NCI-H526 (cell line): ENCODE measurements at regions not wholly inside any gene's neighbourhood (a gene's known extent, or its start where the extent isn't known, plus 50 kb on each side); places are given as distances from the start of the nearest gene placed in this dataset.

Experiments
- DNase-seq, 2 experiments: peaks; one replicate each; lab custom pipeline; 2025; lab: John Stamatoyannopoulos, UW

DNA sequence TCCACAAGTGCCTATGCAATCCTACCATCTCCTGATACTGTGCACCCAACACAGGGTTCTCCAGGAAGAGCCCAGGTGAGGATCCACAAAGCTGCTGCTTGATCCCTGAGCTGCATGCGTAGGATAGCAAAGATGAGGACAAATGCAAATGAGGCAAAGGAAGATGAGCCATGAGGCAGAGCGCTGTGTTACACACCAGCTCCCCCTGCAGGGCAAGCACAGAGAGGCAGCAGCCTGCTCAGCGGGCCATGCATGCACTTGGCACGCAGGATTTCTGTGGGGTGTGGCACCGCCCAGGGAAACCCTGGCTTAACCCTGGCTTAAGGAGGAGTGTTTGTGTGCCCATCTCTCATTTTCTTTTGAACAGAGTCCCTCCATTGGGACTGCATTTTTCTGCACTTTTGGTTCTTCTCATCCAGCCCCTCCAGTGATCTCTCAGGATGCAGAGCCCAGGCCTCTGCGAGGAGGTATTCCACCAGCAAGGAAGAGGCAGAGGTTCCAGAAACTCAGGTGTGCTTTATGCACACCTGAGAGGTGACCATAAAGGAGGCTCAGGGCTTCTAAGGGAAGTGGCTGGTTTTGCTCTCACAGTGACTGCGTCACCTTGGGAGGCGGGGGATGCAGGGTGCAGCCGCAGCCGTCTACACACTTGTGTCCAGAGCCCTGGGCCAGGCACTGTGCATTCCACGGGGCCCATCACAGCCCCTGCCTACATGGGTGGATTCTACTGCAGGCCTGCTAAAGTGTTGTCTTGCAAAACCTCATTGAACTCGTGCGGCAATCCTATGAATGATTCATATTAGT, 973.3 kb upstream of the TMEM132C start:
- DNase-seq: peak; percentile 68 to 89

DNA sequence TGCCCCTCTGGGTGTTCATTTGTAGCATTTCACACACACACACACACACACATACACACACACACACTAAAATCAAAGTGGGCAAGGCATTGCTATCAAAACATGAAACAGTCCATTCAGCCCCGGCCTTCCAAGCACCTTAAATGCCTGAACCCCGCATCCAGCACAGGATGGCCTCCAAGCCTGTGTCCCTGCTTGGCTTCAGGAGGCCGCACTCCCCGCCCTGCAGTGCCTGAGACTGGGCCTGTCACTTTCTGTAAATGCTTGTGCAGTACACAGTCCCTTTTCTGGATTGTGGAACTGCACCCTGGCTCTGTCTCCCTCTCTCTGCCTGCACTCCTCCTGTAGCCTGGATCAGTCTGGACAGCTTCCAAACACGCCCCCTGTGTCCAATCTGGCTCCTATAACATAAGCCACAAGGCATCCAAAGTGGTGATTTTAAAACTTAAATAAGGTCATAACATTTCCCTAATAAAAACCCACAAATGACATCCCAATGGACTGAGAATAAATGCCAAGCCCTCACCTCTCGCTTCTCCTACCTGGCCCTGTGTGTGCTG, 972.2 kb upstream of the TMEM132C start:
- no peak for DNase-seq

DNA sequence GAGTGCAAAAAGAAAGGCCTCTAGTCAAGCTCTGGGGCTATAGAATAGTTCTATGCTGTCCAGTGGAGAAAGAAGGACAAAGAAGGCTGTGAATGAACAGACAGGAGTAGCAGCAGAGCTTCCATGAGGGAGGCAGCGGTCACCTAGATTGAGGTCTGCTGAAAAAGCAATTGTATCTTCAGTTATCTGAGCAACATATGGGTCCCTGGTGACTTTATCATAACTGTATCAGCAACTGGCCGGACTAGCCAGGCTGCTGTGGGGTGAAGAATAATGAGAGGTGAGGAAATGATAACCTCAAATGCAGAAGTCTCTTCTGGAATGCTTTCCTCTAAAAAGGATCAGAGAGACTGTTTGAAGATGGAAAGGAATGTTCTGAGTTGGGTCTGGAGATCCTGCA, 971.3 kb upstream of the TMEM132C start:
- no peak for DNase-seq

DNA sequence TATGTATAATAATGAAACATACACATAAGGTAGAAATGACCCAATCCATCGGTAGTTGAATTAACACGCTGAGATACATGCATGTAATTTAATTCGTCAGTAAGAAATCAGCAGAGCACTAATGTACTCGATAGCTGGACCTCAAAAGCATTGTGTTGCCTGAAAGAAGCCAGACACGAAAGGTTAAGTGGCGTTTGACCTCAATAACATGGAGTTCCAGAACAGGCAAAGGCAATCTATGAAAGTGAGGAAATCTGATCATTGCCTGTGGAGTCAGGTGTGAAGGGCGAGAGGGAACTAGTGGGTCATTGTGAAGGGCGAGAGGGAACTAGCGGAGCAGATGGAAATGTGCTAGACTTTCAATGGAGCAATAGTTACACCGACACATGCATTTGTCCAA, 970.4 kb upstream of the TMEM132C start:
- no peak for DNase-seq

DNA sequence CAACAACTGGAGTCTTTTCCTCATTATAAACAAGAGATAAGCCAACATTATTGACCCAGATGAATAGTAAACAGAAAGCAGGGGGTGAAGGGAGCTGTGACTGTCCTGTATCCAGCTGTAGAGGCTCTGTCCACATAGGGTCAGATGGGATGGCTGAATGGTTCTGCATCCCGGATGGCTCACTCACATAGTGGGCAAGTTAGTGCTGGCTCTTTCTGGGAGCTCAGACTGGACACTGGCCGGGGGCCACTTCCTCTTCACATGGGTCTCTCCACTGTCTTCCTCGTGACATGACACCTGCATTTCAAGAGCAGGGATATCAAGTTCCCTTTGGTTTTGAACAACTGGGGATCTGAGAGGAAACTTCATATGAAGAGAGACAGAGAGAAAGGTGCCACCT, 969.6 kb upstream of the TMEM132C start:
- no peak for DNase-seq

DNA sequence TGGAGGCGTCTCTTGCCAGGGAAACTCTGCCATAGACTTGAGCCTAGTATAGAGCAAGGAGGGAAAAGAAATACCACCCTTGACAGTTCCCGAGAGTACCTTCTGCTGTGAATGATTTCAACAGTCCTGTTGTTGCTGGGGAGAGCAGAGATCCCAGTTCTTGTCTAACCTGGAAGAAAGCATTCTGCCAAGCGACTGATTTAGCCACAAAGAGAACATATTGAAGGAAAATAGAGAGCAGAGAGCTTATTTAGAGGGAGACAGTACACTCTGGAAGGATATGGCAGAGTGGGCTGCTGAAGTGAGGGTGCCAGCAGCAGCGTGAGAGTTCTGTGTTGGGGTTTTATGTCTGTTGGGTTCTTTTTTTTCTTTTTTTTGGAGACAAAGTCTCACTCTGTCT, 966.9 kb upstream of the TMEM132C start:
- DNase-seq: no peak

DNA sequence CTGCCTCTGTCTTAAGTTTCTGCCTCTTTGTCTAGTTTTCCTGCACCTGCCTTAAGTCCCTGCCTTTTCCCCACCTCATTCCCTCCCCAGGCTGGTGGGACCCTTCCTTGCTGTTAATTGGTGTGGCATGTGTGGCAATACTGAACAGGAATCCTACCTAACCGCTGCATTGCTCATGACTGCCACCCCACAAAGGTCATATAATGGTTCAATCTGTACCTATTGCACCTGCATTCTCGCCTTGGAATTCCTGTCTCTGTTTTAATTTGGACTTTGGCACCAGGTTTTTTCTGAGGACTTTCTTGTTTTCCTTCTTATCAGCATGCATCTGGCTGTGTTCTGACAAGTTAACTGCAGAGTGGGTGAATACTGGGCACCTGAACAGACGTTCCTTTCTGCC, 966.2 kb upstream of the TMEM132C start:
- DNase-seq: no peak

DNA sequence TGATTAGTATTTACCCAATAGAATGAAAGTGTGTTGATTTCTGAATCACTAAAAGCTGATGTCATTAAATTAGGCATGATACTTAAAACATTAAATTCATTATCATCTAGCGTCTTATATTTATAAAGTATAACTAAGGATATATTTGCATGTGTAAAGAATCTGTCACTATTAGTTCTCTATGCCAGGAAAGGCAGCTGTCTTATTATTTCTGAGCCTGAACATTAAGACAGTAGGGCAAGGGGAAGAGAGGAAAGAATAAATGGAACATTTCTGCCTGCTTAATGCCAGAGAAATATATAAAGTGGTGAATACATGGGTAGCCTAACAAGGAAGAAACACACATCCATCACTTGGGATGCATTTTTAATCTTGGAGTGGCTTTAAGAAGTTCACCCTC, 965.1 kb upstream of the TMEM132C start:
- no peak for DNase-seq

DNA sequence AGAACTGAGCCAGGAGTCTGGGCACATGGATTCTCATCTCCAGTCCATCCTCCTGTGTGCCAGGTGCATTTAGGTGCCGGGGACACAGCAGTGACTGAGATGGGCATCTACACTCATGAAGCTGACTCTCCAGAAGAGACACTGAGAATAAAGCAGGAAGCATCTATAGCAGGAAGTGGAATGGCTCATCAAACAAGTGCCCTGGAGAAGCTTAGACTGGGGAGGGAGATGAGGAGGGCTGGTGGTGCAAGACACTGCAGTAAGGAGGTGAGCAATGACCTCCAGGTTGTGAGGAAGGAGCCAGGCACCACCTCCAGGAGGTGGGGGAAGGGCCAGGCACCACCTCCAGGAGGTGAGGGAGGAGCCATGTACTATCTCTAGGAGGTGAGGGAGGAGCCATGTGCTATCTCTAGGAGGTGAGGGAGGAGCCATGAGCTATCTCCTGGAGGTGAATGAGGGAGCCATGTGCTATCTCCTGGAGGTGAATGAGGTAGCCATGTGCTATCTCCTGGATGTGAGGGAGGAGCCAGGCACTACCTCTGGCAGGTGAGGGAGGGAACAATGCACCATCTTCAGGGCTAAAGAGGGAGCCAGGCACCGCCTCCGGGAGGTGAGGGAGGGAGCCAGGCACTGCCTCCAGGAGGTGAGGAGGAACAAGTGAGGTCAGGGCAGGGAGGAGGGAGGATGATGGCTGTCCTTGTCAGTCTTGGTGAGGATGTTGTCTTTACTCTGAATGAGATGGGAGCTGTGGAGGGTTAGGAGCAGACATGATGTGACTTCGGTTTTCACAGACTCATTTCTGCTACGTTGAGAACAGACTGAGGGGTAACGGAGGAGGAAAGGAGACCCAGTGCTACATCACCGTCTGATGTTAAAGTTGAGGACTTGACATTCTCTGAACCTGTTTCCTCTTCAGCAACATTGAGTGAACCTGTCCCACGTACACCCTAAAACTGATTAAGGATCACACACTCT, 961.9 kb upstream of the TMEM132C start:
- DNase-seq: no peak

DNA sequence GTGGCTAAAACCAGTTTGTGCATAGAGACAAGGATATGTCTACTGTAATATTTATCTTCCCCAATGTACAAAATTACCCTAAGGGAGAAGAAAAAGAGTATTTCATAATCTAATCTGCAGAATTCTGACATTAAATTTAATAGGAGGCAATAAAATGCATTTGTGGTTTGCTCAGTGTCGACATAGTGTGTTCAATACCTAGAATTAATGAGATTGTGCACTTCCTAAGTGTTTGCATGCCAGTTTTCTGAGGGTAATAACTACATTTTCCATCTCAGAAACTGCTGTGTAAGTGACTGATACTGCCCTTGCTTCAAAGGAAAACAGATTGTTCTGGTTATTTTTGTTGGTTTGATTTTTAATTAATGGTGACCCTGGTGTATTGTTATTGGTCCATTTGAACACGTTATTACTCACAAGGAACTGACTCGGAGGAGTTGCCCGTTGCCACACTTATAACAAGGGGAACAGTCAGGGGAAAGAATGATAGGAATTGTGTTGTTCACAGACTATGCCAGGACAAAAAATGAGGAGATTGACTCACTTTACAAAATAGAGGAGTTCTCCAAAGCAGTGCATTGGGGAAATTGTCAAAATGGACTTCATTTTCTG, 960.3 kb upstream of the TMEM132C start:
- no peak for DNase-seq

DNA sequence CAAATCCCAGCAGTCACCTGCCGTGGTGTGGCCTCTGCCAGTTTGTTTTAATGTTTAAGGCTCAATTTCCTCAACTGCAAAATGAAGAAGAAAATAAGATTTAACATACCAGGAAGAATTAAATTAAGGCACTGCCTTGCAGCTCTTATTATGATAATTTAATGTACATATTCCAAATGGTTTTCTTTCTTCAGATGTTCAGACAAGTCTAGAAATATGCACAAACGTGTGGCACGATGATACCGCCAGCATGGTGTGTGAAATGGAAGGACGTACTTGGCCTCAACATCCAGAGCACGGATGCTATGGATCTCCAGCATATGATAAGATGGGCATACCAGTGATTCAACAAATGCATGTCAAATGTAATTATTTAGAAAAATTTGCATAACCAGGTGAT, 959.4 kb upstream of the TMEM132C start:
- no peak for DNase-seq

DNA sequence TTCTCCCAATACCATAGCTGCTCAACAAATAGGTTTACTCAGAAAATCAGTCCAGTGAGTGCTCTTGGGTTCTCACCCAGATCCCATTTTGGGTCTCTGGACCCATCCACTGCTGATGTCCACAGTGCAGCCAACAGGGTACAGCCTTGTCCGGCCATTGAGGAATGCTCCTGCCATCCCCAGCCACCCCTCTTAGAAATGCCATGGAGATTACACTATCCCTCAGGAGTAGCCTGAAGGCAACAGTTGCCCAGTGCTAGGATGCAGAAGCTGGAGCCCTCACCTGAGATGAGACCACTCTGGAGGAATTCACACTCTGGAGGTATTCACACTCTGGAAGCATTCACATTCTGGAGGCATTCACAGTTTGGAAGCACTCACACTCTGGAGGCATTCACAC, 958.8 kb upstream of the TMEM132C start:
- DNase-seq: no peak

DNA sequence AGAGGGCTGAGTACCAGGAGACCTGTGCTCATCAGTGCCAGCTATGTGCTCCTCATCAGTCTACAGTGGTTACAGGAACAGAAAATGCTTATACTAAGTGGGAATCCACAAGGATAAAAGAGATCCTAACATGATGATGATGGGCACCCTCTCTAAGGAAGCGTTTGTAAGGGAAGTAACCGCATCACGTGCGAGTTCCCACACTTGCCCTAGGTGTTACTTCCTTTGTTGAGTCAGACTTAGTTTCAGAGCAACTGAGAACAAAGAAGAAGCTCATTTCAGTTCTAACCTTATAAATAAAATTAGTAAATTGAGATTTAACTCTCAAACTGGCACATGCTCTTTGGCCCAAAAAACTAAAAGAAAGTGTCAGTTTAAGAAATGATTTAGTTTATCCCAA, 956.4 kb upstream of the TMEM132C start:
- no peak for DNase-seq

DNA sequence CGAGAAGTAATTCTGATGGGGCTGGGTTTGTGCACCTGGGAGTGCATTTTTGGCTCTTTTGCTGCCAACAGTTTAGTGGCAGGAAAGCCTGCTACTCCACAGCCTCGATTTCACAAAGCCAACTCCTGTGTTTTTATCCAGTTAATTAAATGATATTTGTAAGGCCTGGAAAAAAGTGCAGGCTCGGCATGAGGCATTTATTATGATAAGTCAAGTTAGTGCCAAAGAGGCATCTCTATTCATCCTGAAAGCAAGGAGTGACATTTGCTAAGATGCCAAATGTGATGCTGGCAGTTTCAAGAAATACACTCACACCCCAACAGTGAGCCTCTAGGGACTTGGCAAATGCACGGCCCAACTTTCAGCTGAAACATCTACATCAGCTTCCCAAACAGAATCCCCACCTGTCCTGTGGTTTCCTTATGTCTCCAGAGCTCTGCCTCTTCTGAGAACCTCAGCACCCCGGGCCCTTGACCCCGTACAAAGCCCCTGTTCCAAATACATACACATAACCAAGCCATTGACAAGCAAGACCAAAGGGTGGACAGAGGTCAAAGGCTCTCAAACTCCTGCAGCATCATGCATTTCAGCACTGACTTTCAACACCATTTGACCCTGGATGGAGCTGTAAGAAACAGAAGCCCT, 955.1 kb upstream of the TMEM132C start:
- DNase-seq: no peak

DNA sequence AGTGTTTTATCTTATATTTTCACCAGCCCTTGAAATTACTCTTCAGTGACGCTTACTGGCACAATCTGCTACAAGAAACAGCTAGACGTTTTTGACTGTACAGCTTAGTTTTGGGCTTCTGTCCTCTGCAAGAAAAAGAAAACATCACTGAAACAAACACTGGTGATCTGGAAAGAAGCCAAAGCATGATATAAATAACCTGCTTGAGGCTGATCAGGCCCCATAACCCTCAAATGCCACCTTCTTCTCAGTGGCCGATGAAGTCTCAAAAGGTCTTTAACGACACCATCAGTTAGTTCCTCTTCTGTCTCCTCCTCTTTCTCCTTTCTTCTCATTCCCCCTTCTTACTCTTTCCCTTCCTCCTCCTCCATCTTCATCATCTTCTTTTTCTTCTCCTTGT, 942.3 kb upstream of the TMEM132C start:
- DNase-seq: no peak

DNA sequence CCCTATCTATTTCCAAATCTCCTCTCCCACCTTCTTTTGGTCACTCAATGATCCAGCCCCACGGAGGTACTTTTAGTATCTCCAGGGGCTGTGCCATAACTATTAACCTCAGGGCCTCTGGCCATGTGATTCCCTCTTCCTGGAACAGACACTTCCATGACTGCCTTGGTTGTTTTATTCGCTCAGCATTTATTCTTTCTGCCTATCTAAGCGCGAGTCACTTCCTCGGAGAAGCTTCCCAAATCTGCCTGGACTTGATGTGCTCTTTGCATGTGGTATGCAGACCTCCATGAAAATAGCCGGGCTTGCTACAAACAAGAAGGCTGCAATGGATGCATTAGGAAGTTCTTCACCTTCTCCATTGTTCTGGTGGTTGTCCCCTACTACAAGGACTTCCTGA, 939.0 kb upstream of the TMEM132C start:
- DNase-seq: no peak

DNA sequence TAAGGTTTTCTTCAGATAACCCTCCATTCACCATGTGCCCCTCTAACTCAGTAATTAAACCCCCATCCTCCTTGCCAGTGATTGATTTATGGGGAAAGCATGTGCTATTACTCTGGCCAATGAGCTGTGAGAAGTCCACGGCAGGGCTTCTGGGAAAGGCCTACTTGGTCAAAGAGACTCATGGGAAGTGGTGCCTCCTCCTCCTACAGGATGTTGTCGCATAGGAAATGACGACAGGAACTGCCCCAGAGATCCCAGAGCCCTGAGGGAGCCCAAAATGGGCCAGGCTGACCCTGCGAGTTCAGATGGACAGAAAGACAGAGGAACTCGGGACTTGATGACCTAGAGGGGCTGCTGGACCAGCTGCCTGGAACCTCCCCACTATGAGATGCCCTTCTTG, 938.1 kb upstream of the TMEM132C start:
- DNase-seq: no peak

DNA sequence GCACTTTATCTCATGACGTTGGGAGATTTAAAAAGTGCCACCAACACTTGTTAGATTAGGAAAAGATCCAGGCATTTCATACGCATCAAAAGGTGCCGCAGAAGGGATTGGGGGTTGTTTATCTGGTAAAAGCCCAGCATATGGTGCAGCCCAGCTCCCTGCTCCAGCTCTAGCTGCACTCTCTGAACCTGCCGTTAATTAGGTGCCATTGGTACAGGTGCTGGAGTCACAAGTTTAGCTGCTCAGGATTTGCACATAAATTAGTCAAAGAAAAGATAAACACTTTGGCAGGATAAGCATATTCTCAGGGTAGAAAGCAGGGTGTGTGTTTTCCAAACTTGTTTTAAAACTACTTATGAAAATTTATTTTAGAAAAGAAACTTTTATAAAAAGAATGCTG, 932.6 kb upstream of the TMEM132C start:
- no peak for DNase-seq

DNA sequence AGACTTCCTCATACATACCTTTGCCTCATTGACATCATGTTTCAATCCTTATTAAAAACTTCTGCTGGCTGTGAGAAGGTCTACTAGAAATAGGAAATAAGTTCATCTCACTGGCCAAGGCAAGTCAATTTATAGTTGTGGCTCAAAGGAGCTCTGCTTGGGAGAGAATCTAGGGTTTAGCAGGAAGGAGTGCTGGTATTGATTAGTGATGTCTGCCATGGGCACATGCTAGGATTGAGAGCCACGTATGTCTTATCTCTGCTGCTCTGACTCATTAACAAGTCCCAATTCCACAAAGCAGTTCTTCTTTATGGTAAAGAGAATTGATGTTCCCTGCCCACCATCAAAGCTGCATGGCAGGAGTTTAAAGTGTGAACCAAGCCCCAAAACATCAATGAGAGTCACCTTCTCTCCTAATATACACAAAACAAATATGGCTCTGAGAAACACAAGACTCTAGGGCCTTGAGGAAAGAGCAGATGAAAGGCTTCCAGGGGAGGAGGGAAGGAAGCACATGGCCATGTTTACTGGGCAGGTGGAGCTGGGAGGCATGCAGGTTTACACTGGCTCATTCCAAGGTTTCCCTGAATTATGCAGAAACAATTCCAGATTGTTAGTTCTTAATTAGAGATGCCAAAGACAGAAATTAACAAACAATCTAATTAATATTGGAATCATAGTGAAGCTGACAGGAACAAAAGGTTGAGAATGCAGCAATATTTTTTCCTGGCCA, 931.9 kb upstream of the TMEM132C start:
- DNase-seq: no peak

DNA sequence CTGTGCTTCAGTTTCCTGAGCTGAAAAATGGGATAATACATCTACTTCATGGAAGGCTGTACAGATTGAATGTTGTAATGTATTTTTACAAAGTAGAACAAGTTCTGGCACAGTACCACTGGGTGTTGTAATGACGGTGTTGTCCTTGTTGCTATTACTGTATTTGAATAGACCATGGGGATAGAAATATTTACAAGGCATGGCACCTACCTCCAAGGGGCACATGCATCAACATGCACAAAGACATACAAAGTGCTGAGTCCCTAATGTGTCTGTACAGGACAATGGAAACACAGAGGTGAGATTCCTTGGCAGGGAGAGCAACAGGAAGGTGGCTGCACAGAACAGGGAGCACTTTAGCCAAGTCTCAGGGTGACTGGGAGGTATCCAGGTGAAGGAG, 930.6 kb upstream of the TMEM132C start:
- no peak for DNase-seq

DNA sequence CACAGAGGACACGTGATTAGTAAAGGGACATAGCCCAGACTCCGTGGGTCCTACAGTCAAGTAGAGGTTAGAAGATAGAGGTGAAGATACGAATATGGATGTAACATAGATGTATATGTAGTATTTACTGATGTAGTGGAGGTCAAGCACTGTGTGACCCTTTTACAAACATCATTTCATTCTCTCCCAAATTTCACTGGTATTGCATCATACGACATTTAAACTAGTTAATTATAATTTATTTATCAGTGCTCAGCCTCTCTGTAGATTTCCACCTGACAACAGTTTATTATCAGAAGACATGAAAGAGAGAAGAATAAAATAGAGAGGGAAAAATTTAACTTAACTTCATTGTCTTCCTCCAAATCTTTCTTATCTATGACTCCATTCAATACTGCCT, 927.9 kb upstream of the TMEM132C start:
- DNase-seq: no peak
